Glutamatergic neuron (in vitro differentiated cells): ENCODE measurements at regions not wholly inside any gene's neighbourhood (a gene's known extent, or its start where the extent isn't known, plus 50 kb on each side); places are given as distances from the start of the nearest gene placed in this dataset.

Experiments used
- DNase-seq: peaks from one replicate; pipeline ENCODE4 v3.0.0; 2022
- H3K27ac Mint-ChIP-seq: one replicate; pipeline ENCODE4 v1.8.0; 2020; ENCODE audit warnings: mild to moderate bottlenecking, mixed read lengths, inconsistent platforms; ENCODE audit not compliant: unreplicated experiment
- H3K27me3 Mint-ChIP-seq: one replicate; pipeline ENCODE4 v1.8.0; 2020; ENCODE audit warnings: mild to moderate bottlenecking, moderate library complexity, mixed read lengths, inconsistent platforms; ENCODE audit not compliant: unreplicated experiment
- H3K36me3 Mint-ChIP-seq: one replicate; pipeline ENCODE4 v1.8.0; 2020; ENCODE audit warnings: mild to moderate bottlenecking, mixed read lengths, inconsistent platforms; ENCODE audit not compliant: unreplicated experiment
- H3K4me1 Mint-ChIP-seq: one replicate; pipeline ENCODE4 v1.8.0; 2020; ENCODE audit warnings: mild to moderate bottlenecking, low read depth, mixed read lengths, inconsistent platforms; ENCODE audit not compliant: unreplicated experiment
- H3K4me3 Mint-ChIP-seq: one replicate; pipeline ENCODE4 v1.8.0; 2020; ENCODE audit warnings: mild to moderate bottlenecking, mixed read lengths, inconsistent platforms; ENCODE audit not compliant: unreplicated experiment
- H3K9me3 Mint-ChIP-seq: one replicate; pipeline ENCODE4 v1.8.0; 2020; ENCODE audit warnings: mild to moderate bottlenecking, moderate library complexity, mixed read lengths, inconsistent platforms; ENCODE audit not compliant: unreplicated experiment
- TF ChIP-seq, protein P1 (sequence below): fragments of 200-600 bp; sonication (generic); IDR thresholded peaks from one replicate; pipeline ENCODE4 v1.5.0; 2021; ENCODE audit not compliant: partially characterized antibody, unreplicated experiment

GRCh38 chr7:9307131-9307530, 873.7 kb downstream of the NXPH1 start:
- no peaks in the 10 kb centered on the region for H3K27me3 Mint-ChIP-seq
- no peak for DNase-seq
- TF ChIP-seq, protein P1, sequence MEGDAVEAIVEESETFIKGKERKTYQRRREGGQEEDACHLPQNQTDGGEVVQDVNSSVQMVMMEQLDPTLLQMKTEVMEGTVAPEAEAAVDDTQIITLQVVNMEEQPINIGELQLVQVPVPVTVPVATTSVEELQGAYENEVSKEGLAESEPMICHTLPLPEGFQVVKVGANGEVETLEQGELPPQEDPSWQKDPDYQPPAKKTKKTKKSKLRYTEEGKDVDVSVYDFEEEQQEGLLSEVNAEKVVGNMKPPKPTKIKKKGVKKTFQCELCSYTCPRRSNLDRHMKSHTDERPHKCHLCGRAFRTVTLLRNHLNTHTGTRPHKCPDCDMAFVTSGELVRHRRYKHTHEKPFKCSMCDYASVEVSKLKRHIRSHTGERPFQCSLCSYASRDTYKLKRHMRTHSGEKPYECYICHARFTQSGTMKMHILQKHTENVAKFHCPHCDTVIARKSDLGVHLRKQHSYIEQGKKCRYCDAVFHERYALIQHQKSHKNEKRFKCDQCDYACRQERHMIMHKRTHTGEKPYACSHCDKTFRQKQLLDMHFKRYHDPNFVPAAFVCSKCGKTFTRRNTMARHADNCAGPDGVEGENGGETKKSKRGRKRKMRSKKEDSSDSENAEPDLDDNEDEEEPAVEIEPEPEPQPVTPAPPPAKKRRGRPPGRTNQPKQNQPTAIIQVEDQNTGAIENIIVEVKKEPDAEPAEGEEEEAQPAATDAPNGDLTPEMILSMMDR: no peak
- H3K4me3 Mint-ChIP-seq: no peak overlapping the region
- no peak overlapping the region for H3K27ac Mint-ChIP-seq
- H3K9me3 Mint-ChIP-seq: no peaks in the 10 kb centered on the region
- no peaks in the 10 kb centered on the region for H3K36me3 Mint-ChIP-seq
- no peaks in the 10 kb centered on the region for H3K4me1 Mint-ChIP-seq

DNA sequence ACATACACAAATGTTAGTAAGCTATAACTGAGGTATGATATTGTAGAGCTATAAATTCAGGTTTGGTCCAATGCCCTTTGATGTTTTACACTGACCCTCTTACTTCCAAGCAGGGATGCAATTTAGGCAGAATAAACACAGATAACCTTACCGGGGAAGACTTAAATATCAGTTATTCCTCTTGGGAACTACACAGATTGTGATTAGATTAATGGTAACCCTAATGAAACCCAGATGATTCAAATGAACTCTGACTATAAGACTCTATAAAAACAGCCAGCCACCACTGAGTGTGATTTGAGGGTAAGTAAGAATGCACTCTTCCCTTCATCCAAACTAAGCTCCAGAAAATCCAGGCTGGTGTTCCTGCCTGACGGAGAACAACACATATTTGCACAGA, 891.1 kb downstream of the NXPH1 start:
- Mint-ChIP-seq H3K9me3 (no peaks in the 10 kb centered on the region), H3K4me1 (no peaks in the 10 kb centered on the region), H3K27ac (no peak overlapping the region), H3K27me3 (no peaks in the 10 kb centered on the region), H3K36me3 (no peaks in the 10 kb centered on the region), H3K4me3 (no peak overlapping the region)
- no peak for DNase-seq
- TF ChIP-seq, protein P1: no peak

DNA sequence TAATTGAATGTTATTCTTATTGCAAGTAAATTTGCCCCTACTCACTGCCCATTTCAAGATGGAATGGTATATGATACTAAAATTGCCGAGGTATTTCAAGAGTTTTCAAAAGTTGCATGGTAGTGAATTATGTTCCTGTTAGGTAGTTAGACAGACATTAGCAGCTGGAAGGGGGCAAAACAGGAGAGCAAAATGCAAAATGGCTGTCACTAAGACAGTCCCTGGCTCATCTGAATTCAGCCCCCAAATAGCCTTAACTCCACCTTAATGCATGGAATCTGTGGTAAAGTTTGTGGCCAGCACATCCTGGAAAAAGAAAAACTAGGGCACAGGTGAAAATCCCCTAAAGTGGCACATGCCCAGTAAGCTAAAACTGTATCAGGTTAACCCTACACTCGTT, 894.9 kb downstream of the NXPH1 start:
- no peak for DNase-seq
- Mint-ChIP-seq H3K36me3 (no peaks in the 10 kb centered on the region), H3K27ac (no peak overlapping the region), H3K27me3 (no peaks in the 10 kb centered on the region), H3K4me1 (no peaks in the 10 kb centered on the region), H3K4me3 (no peak overlapping the region), H3K9me3 (no peaks in the 10 kb centered on the region)
- TF ChIP-seq, protein P1: no peak

DNA sequence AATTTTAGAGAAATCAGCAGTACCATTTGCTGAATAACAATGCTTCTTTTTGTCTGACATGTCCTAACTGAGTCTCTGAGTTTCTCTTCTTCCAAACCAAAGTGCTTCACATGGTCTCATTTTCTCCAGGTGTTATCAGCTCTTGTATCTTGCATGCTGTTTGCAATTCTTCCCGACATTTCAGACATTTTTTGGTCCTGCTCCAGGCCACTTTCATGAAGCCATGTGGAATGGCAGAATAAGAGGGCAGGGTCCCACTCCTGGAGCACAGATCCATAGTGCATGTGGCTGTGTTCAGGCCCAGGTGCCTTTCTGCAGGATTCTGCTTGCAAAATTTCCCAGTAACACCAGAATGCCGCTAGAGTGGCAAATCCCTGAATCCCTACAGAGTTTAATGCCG, 916.2 kb downstream of the NXPH1 start:
- H3K4me3 Mint-ChIP-seq: no peak overlapping the region
- no peaks in the 10 kb centered on the region for H3K27me3 Mint-ChIP-seq
- H3K9me3 Mint-ChIP-seq: no peaks in the 10 kb centered on the region
- no peak overlapping the region for H3K27ac Mint-ChIP-seq
- TF ChIP-seq, protein P1: no peak
- H3K4me1 Mint-ChIP-seq: no peaks in the 10 kb centered on the region
- no peak for DNase-seq
- H3K36me3 Mint-ChIP-seq: no peaks in the 10 kb centered on the region

GRCh38 chr7:9391221-9391620, 957.8 kb downstream of the NXPH1 start:
- TF ChIP-seq, protein P1: no peak
- H3K9me3 Mint-ChIP-seq: peaks cover 10% of the 10 kb centered on the region
- H3K27me3 Mint-ChIP-seq: peaks cover 4% of the 10 kb centered on the region
- H3K4me1 Mint-ChIP-seq: no peaks in the 10 kb centered on the region
- no peak for DNase-seq
- H3K36me3 Mint-ChIP-seq: peaks cover 14% of the 10 kb centered on the region
- H3K27ac Mint-ChIP-seq: no peak overlapping the region
- H3K4me3 Mint-ChIP-seq: no peak overlapping the region
